Loucy (cell line): ENCODE measurements at regions not wholly inside any gene's neighbourhood (a gene's known extent, or its start where the extent isn't known, plus 50 kb on each side); places are given as distances from the start of the nearest gene placed in this dataset.

ENCODE experiments used
- H2AFZ ChIP-seq: fragments of 200-600 bp; sonication (generic); 2 replicates; pipeline ENCODE4 v1.6.0; 2016; ENCODE audit warnings: antibody characterized with exemption, mild to moderate bottlenecking, low read length, moderate library complexity
- H3F3A ChIP-seq: fragments of 200-600 bp; 2 replicates; pipeline ENCODE4 v1.6.0; 2016; ENCODE audit warnings: antibody characterized with exemption, low read depth, mild to moderate bottlenecking
- H3K27me3 ChIP-seq: fragments of 200-600 bp; sonication (generic); 2 replicates; pipeline ENCODE4 v1.6.1; 2014; ENCODE audit warnings: low read length, mild to moderate bottlenecking; ENCODE audit not compliant: insufficient read depth, poor library complexity, severe bottlenecking
- H3K36me3 ChIP-seq: fragments of 200-600 bp; sonication (generic); 2 replicates; pipeline ENCODE4 v1.6.1; 2016; ENCODE audit warnings: low read length; ENCODE audit not compliant: insufficient read depth
- H3K4me1 ChIP-seq: fragments of 200-600 bp; sonication (generic); 2 replicates; pipeline ENCODE4 v1.5.1; 2014; ENCODE audit warnings: low read length, mild to moderate bottlenecking; ENCODE audit not compliant: insufficient read depth, poor library complexity, severe bottlenecking
- H3K4me2 ChIP-seq: fragments of 200-600 bp; sonication (generic); 2 replicates; pipeline ENCODE4 v1.6.0; 2014; ENCODE audit warnings: antibody characterized with exemption, low read length, low read depth, mild to moderate bottlenecking; ENCODE audit not compliant: poor library complexity, severe bottlenecking
- H3K4me3 ChIP-seq: fragments of 200-600 bp; sonication (generic); 2 replicates; pipeline ENCODE4 v1.5.1; 2014; ENCODE audit warnings: low read length, mild to moderate bottlenecking, mixed read lengths; ENCODE audit not compliant: poor library complexity, severe bottlenecking
- H3K79me2 ChIP-seq: fragments of 200-600 bp; sonication (generic); 2 replicates; pipeline ENCODE4 v1.6.1; 2014; ENCODE audit warnings: low read length; ENCODE audit not compliant: insufficient read depth
- H3K9ac ChIP-seq: fragments of 200-600 bp; sonication (generic); 2 replicates; pipeline ENCODE4 v1.6.0; 2014; ENCODE audit warnings: mild to moderate bottlenecking, low read depth, low read length, moderate library complexity; ENCODE audit not compliant: poor library complexity, severe bottlenecking
- H3K9me2 ChIP-seq: fragments of 200-600 bp; sonication (generic); replicated peaks from 2 replicates; pipeline ENCODE4 v1.6.1; 2016; ENCODE audit warnings: low read depth, low read length, mixed read lengths
- H3K9me3 ChIP-seq: fragments of 200-600 bp; sonication (generic); 2 replicates; pipeline ENCODE4 v1.6.1; 2014; ENCODE audit warnings: mild to moderate bottlenecking, antibody characterized with exemption, low read length, low read depth; ENCODE audit not compliant: insufficient read depth
- H4K20me1 ChIP-seq: fragments of 200-600 bp; sonication (generic); 2 replicates; pipeline ENCODE4 v1.6.0; 2014; ENCODE audit warnings: antibody characterized with exemption, low read length, mild to moderate bottlenecking; ENCODE audit not compliant: insufficient read depth, poor library complexity, severe bottlenecking
- EZH2phosphoT487 ChIP-seq: fragments of 200-600 bp; IDR thresholded peaks from 2 replicates; pipeline ENCODE4 v1.6.1; 2018; ENCODE audit warnings: antibody characterized with exemption, mild to moderate bottlenecking, moderate library complexity, borderline replicate concordance
- TF ChIP-seq, protein P1 (sequence below): fragments of 200-600 bp; sonication (generic); conservative IDR thresholded peaks from 2 replicates; pipeline ENCODE4 v1.5.1; 2014; ENCODE audit warnings: mild to moderate bottlenecking, antibody characterized with exemption, low read length

- H2AFZ ChIP-seq, result no peak overlapping the region
- no peaks in the 10 kb centered on the region for H3F3A ChIP-seq
- H3K27me3 ChIP-seq, result no peaks in the 10 kb centered on the region
- H3K4me2 ChIP-seq, result no peak overlapping the region
- TF ChIP-seq, protein P1, sequence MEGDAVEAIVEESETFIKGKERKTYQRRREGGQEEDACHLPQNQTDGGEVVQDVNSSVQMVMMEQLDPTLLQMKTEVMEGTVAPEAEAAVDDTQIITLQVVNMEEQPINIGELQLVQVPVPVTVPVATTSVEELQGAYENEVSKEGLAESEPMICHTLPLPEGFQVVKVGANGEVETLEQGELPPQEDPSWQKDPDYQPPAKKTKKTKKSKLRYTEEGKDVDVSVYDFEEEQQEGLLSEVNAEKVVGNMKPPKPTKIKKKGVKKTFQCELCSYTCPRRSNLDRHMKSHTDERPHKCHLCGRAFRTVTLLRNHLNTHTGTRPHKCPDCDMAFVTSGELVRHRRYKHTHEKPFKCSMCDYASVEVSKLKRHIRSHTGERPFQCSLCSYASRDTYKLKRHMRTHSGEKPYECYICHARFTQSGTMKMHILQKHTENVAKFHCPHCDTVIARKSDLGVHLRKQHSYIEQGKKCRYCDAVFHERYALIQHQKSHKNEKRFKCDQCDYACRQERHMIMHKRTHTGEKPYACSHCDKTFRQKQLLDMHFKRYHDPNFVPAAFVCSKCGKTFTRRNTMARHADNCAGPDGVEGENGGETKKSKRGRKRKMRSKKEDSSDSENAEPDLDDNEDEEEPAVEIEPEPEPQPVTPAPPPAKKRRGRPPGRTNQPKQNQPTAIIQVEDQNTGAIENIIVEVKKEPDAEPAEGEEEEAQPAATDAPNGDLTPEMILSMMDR, result no peak
- no peak for TF ChIP-seq EZH2phosphoT487
- no peak overlapping the region for H3K9ac ChIP-seq
- H3K9me2 ChIP-seq, result no peaks in the 10 kb centered on the region
- no peak overlapping the region for H3K4me3 ChIP-seq
- H3K79me2 ChIP-seq, result no peaks in the 10 kb centered on the region
- no peaks in the 10 kb centered on the region for H4K20me1 ChIP-seq
- no peaks in the 10 kb centered on the region for H3K9me3 ChIP-seq
- H3K36me3 ChIP-seq, result no peaks in the 10 kb centered on the region
- H3K4me1 ChIP-seq, result no peaks in the 10 kb centered on the region
Measured at GRCh38 chr9:1427875-1428274, 377.7 kb downstream of the DMRT2 start.

- Histone ChIP-seq H3K4me1 (no peaks in the 10 kb centered on the region), H3F3A (no peaks in the 10 kb centered on the region), H3K9me2 (no peaks in the 10 kb centered on the region), H3K36me3 (no peaks in the 10 kb centered on the region), H3K4me3 (no peak overlapping the region), H4K20me1 (no peaks in the 10 kb centered on the region), H3K9me3 (no peaks in the 10 kb centered on the region), H3K79me2 (no peaks in the 10 kb centered on the region), H3K27me3 (no peaks in the 10 kb centered on the region), H3K9ac (no peak overlapping the region), H2AFZ (no peak overlapping the region), H3K4me2 (no peak overlapping the region)
- TF ChIP-seq, protein P1, result peak; percentile 63
- no peak for TF ChIP-seq EZH2phosphoT487
Measured at GRCh38 chr9:1429297-1429696, 379.1 kb downstream of the DMRT2 start.

DNA sequence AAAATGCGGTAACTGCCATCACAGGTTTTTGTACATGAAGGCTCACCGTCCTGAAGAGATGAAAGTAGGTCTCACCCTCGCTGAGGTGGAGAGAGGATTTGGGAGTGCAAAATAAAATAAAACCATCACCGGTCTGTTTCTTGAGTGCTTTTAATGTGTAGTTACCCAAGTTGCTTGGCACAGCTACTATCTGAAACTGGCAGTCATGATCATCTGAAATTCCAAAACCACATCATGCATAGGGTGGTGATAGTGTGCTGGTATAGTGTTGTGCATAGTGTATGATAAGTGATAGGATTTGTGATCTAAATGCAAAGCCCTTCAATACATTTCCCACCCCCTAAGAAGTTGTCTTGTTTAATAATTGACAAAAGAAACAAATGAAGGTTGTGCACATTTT is 381.3 kb downstream of the DMRT2 start:
- no peak overlapping the region for H3K9ac ChIP-seq
- H4K20me1 ChIP-seq, result no peaks in the 10 kb centered on the region
- no peaks in the 10 kb centered on the region for H3K4me1 ChIP-seq
- no peaks in the 10 kb centered on the region for H3K79me2 ChIP-seq
- no peak for TF ChIP-seq EZH2phosphoT487
- TF ChIP-seq, protein P1, result no peak
- H3K9me2 ChIP-seq, result no peaks in the 10 kb centered on the region
- H3F3A ChIP-seq, result no peaks in the 10 kb centered on the region
- no peaks in the 10 kb centered on the region for H3K27me3 ChIP-seq
- no peak overlapping the region for H3K4me2 ChIP-seq
- no peaks in the 10 kb centered on the region for H3K9me3 ChIP-seq
- no peak overlapping the region for H2AFZ ChIP-seq
- no peaks in the 10 kb centered on the region for H3K36me3 ChIP-seq
- no peak overlapping the region for H3K4me3 ChIP-seq
